Ovary (tissue), 3 donors: ENCODE measurements at regions not wholly inside any gene's neighbourhood (a gene's known extent, or its start where the extent isn't known, plus 50 kb on each side); places are given as distances from the start of the nearest gene placed in this dataset.

Source experiments
- CTCF ChIP-seq, 3 donors: fragments of 450-650 bp in 2 of 3; fragments of 200-600 bp in 1 of 3; IDR thresholded peaks; one replicate each; pipeline versions ENCODE4 v1.5.1 to v1.8.0; 2016 to 2022; ENCODE audit warnings: antibody characterized with exemption in 3 of 3, mild to moderate bottlenecking in 1 of 3
- POLR2A ChIP-seq: fragments of 450-650 bp; IDR thresholded peaks from one replicate; pipeline ENCODE4 v1.6.1; 2017; ENCODE audit warnings: antibody characterized with exemption, mild to moderate bottlenecking, moderate library complexity
- donor health status: DM: no; HTN: no; CAD: no.

GRCh38 chr6:92044312-92044711 lies 1375.0 kb downstream of the EPHA7 start:
- TF ChIP-seq CTCF (IDR thresholded peaks at IDR 0.05): no peak
- no peak for TF ChIP-seq POLR2A
